HAP-1 (cell line): ENCODE measurements at regions not wholly inside any gene's neighbourhood (a gene's known extent, or its start where the extent isn't known, plus 50 kb on each side); places are given as distances from the start of the nearest gene placed in this dataset.
"Not testable (repeated sequence)": the region's sequence is repeated elsewhere in the genome, so short reads cannot be mapped to it uniquely, and the experiment has no call there.

ENCODE experiments used
- DNase-seq, 2 experiments: peaks; one replicate each; pipeline ENCODE4 v3.0.0-alpha.2; 2016 to 2020; ENCODE audit warnings: low spot score in 2 of 2
- H3K27me3 ChIP-seq: fragments of 250-450 bp; sonication (Bioruptor Pico); 2 replicates; pipeline ENCODE4 v1.5.1; 2020; ENCODE audit warnings: low read depth, mild to moderate bottlenecking, moderate library complexity
- H3K36me3 ChIP-seq: fragments of 250-450 bp; sonication (Bioruptor Pico); replicated peaks from 2 replicates; pipeline ENCODE4 v1.5.1; 2020; ENCODE audit warnings: mild to moderate bottlenecking
- H3K4me1 ChIP-seq: fragments of 250-450 bp; sonication (Bioruptor Pico); 2 replicates; pipeline ENCODE4 v1.5.1; 2020; ENCODE audit warnings: mild to moderate bottlenecking
- H3K4me3 ChIP-seq: fragments of 250-450 bp; sonication (Bioruptor Pico); 2 replicates; pipeline ENCODE4 v1.5.1; 2020; ENCODE audit warnings: mild to moderate bottlenecking, moderate library complexity
- H3K9me3 ChIP-seq: fragments of 250-450 bp; sonication (Bioruptor Pico); 2 replicates; pipeline ENCODE4 v1.5.1; 2020; ENCODE audit warnings: mild to moderate bottlenecking, moderate library complexity
- in situ Hi-C: fragments of 300-500 bp; cut with MboI; formaldehyde crosslinking; loops from 3 replicates; pipeline ENCODE4 v1.14.3; 2020; ENCODE audit warnings: low sequenced_read_pairs, inconsistent platforms, mixed read lengths

GRCh38 chr9:724461-724860, 117.0 kb upstream of the DMRT1 start:
- H3K4me3 ChIP-seq, H3K27me3 ChIP-seq, H3K36me3 ChIP-seq, in situ Hi-C loops, H3K9me3 ChIP-seq, DNase-seq: not testable (repeated sequence)
- H3K4me1 ChIP-seq = peaks cover 22% of the 10 kb centered on the region

- in situ Hi-C loops = no loop called here
- Histone ChIP-seq H3K27me3 (no peaks in the 10 kb centered on the region), H3K4me1 (peaks cover 22% of the 10 kb centered on the region), H3K4me3 (no peak overlapping the region), H3K9me3 (no peaks in the 10 kb centered on the region), H3K36me3 (peaks cover 5% of the 10 kb centered on the region)
- DNase-seq = peak; percentile 65 to 77
These were observed 115.5 kb upstream of the DMRT1 start for GRCh38 chr9:726005-726404.

GRCh38 chr9:727767-728166, 113.7 kb upstream of the DMRT1 start:
- Histone ChIP-seq H3K9me3 (no peaks in the 10 kb centered on the region), H3K4me3 (no peak overlapping the region), H3K27me3 (no peaks in the 10 kb centered on the region), H3K4me1 (peaks cover 22% of the 10 kb centered on the region), H3K36me3 (peaks cover 11% of the 10 kb centered on the region)
- DNase-seq = peak in 1 of 2 experiments; percentile 24
- in situ Hi-C loops = no loop called here

GRCh38 chr9:728535-728934, 113.0 kb upstream of the DMRT1 start:
- DNase-seq = no peak
- H3K4me3 ChIP-seq = no peak overlapping the region
- peaks cover 11% of the 10 kb centered on the region for H3K36me3 ChIP-seq
- H3K4me1 ChIP-seq = peaks cover 22% of the 10 kb centered on the region
- no peaks in the 10 kb centered on the region for H3K9me3 ChIP-seq
- in situ Hi-C loops = no loop called here
- no peaks in the 10 kb centered on the region for H3K27me3 ChIP-seq

GRCh38 chr9:731474-731873, 110.0 kb upstream of the DMRT1 start:
- no peak for DNase-seq
- no peaks in the 10 kb centered on the region for H3K27me3 ChIP-seq
- in situ Hi-C loops = no loop called here
- no peak overlapping the region for H3K4me3 ChIP-seq
- no peaks in the 10 kb centered on the region for H3K9me3 ChIP-seq
- peaks cover 19% of the 10 kb centered on the region for H3K36me3 ChIP-seq
- peaks cover 11% of the 10 kb centered on the region for H3K4me1 ChIP-seq

GRCh38 chr9:734831-735511, 106.5 kb upstream of the DMRT1 start:
- no peak overlapping the region for H3K4me3 ChIP-seq
- no peaks in the 10 kb centered on the region for H3K4me1 ChIP-seq
- no peaks in the 10 kb centered on the region for H3K9me3 ChIP-seq
- no peak for DNase-seq
- no peaks in the 10 kb centered on the region for H3K27me3 ChIP-seq
- H3K36me3 ChIP-seq = peaks cover 34% of the 10 kb centered on the region
- in situ Hi-C loops = no loop called here

GRCh38 chr9:737400-738120, 103.9 kb upstream of the DMRT1 start:
- H3K36me3 ChIP-seq = peaks cover 35% of the 10 kb centered on the region
- no peaks in the 10 kb centered on the region for H3K4me1 ChIP-seq

GRCh38 chr9:738209-738915, 103.1 kb upstream of the DMRT1 start:
- Histone ChIP-seq H3K36me3 (peaks cover 35% of the 10 kb centered on the region), H3K4me1 (no peaks in the 10 kb centered on the region), H3K4me3 (no peak overlapping the region), H3K27me3 (no peaks in the 10 kb centered on the region), H3K9me3 (no peaks in the 10 kb centered on the region)
- in situ Hi-C loops = no loop called here
- no peak for DNase-seq

More at GRCh38 chr9:737400-738120, 103.9 kb upstream of the DMRT1 start:
- no peak overlapping the region for H3K4me3 ChIP-seq
- DNase-seq = no peak
- no peaks in the 10 kb centered on the region for H3K9me3 ChIP-seq
- in situ Hi-C loops = no loop called here
- no peaks in the 10 kb centered on the region for H3K27me3 ChIP-seq

GRCh38 chr9:739362-739761, 102.1 kb upstream of the DMRT1 start:
- DNase-seq = no peak
- in situ Hi-C loops = no loop called here
- Histone ChIP-seq H3K4me1 (no peaks in the 10 kb centered on the region), H3K36me3 (peaks cover 35% of the 10 kb centered on the region), H3K4me3 (no peak overlapping the region), H3K9me3 (no peaks in the 10 kb centered on the region), H3K27me3 (no peaks in the 10 kb centered on the region)

GRCh38 chr9:740221-740620, 101.3 kb upstream of the DMRT1 start:
- DNase-seq = no peak
- peaks cover 40% of the 10 kb centered on the region for H3K36me3 ChIP-seq
- no peak overlapping the region for H3K4me3 ChIP-seq
- in situ Hi-C loops = no loop called here
- no peaks in the 10 kb centered on the region for H3K4me1 ChIP-seq
- H3K27me3 ChIP-seq = no peaks in the 10 kb centered on the region
- no peaks in the 10 kb centered on the region for H3K9me3 ChIP-seq

GRCh38 chr9:742104-742503, 99.4 kb upstream of the DMRT1 start:
- H3K36me3 ChIP-seq = peaks cover 30% of the 10 kb centered on the region
- H3K4me3 ChIP-seq = no peak overlapping the region
- no peaks in the 10 kb centered on the region for H3K4me1 ChIP-seq
- no peaks in the 10 kb centered on the region for H3K9me3 ChIP-seq
- no peaks in the 10 kb centered on the region for H3K27me3 ChIP-seq
- no peak for DNase-seq
- in situ Hi-C loops = no loop called here

- in situ Hi-C loops = no loop called here
- H3K9me3 ChIP-seq = no peaks in the 10 kb centered on the region
- H3K36me3 ChIP-seq = peaks cover 28% of the 10 kb centered on the region
- DNase-seq = no peak
- H3K4me3 ChIP-seq = no peak overlapping the region
- no peaks in the 10 kb centered on the region for H3K27me3 ChIP-seq
- no peaks in the 10 kb centered on the region for H3K4me1 ChIP-seq
These were observed 98.4 kb upstream of the DMRT1 start for GRCh38 chr9:742914-743589.

- Histone ChIP-seq H3K4me3 (no peak overlapping the region), H3K9me3 (no peaks in the 10 kb centered on the region), H3K4me1 (no peaks in the 10 kb centered on the region), H3K27me3 (no peaks in the 10 kb centered on the region), H3K36me3 (peaks cover 25% of the 10 kb centered on the region)
- in situ Hi-C loops = no loop called here
- DNase-seq = no peak
These were observed 97.3 kb upstream of the DMRT1 start for GRCh38 chr9:744046-744712.
